WI38 (cell line): ENCODE measurements at regions not wholly inside any gene's neighbourhood (a gene's known extent, or its start where the extent isn't known, plus 50 kb on each side); places are given as distances from the start of the nearest gene placed in this dataset.
"Not testable (repeated sequence)": the region's sequence is repeated elsewhere in the genome, so short reads cannot be mapped to it uniquely, and the experiment has no call there.

ENCODE experiments used
- H3K4me3 ChIP-seq: 2 replicates; pipeline ENCODE4 v1.5.1; 2011; ENCODE audit warnings: low read depth, mild to moderate bottlenecking, control low read depth, low read length
- CTCF ChIP-seq: IDR thresholded peaks from 2 replicates; pipeline ENCODE4 v1.5.1; 2012; ENCODE audit warnings: low read depth, mild to moderate bottlenecking, control low read depth, low read length

- TF ChIP-seq CTCF, result no peak
- H3K4me3 ChIP-seq, result no peak overlapping the region
Observed at GRCh38 chr3:30539772-30540171, 66.6 kb upstream of the TGFBR2 start.

- H3K4me3 ChIP-seq, result not testable (repeated sequence)
Observed at GRCh38 chr3:30541156-30541555, 65.2 kb upstream of the TGFBR2 start.

GRCh38 chr3:30542897-30543296 lies 63.5 kb upstream of the TGFBR2 start:
- H3K4me3 ChIP-seq, result no peak overlapping the region
- no peak for TF ChIP-seq CTCF

- no peak overlapping the region for H3K4me3 ChIP-seq
- TF ChIP-seq CTCF, result no peak
Observed at GRCh38 chr3:30544812-30545211, 61.6 kb upstream of the TGFBR2 start.

- no peak overlapping the region for H3K4me3 ChIP-seq
- no peak for TF ChIP-seq CTCF
Observed at GRCh38 chr3:30546934-30547333, 59.5 kb upstream of the TGFBR2 start.

GRCh38 chr3:30547716-30548115 lies 58.7 kb upstream of the TGFBR2 start:
- no peak for TF ChIP-seq CTCF
- no peak overlapping the region for H3K4me3 ChIP-seq

- H3K4me3 ChIP-seq, result no peak overlapping the region
- TF ChIP-seq CTCF, result no peak
Observed at GRCh38 chr3:30548600-30548999, 57.8 kb upstream of the TGFBR2 start.

GRCh38 chr3:30549600-30549999 lies 56.8 kb upstream of the TGFBR2 start:
- no peak for TF ChIP-seq CTCF
- no peak overlapping the region for H3K4me3 ChIP-seq
